ENCODE measurements at regions not wholly inside any gene's neighbourhood (a gene's known extent, or its start where the extent isn't known, plus 50 kb on each side); places are given as distances from the start of the nearest gene placed in this dataset.

DNA sequence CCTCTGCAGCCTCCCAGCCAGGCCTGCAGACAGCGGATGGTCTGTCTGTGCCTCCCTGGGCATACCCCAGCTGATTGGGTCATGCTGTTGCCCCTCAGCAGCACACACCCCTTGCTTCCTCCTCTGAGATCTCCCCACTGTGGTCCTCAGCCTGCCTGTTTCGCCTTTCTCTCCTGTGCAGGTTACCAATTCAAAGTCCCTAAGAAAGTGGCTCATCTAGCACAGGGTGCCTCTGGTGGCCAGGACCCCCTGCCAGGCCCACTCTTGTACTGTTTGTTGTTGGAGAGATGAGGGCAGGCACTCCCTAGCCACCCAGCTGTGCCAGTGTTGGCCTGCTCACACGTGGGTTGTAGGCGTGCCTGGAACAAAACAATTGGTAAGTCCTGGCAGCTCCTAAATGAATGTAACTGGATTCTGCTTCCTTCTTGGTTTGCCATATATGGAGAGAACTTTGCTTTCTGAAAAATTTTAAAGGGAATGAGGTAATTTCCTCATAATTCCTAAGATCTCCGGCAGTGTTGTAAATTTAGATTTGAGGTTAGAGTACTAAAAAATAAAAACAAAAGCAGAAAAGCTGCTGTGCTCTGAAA lies 213.2 kb upstream of the IL12A start:
- in situ Hi-C loops (cut with HindIII; ENCODE audit: low sequenced_read_pairs) = no loop called here

- in situ Hi-C loops (cut with HindIII; ENCODE audit: low sequenced_read_pairs) = no loop called here
Observed at GRCh38 chr3:159776779-159777178, 211.9 kb upstream of the IL12A start.

DNA sequence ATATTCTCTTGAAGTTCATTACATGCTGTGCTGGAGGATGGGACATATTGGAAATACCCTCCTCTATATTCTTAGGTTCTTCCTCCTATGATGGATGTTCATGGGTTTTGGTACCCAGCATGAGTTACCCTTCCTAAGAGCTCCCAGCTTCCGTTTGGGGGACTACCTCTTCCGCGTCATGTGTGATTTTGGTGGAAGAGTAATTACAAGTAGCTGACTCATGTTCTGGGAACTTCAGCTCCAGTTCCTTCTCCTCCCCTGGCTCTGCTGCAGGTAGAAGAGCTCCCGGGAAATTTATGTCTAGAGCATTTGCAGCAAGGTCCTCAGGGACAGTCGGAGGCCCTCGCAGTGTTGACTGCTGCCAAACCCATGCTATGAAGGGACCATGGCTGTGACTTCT lies 208.8 kb upstream of the IL12A start:
- in situ Hi-C loops (cut with HindIII; ENCODE audit: low sequenced_read_pairs) = no loop called here

- in situ Hi-C loops (cut with HindIII; ENCODE audit: low sequenced_read_pairs) = no loop called here
Observed at GRCh38 chr3:159781867-159782266, 206.8 kb upstream of the IL12A start.

DNA sequence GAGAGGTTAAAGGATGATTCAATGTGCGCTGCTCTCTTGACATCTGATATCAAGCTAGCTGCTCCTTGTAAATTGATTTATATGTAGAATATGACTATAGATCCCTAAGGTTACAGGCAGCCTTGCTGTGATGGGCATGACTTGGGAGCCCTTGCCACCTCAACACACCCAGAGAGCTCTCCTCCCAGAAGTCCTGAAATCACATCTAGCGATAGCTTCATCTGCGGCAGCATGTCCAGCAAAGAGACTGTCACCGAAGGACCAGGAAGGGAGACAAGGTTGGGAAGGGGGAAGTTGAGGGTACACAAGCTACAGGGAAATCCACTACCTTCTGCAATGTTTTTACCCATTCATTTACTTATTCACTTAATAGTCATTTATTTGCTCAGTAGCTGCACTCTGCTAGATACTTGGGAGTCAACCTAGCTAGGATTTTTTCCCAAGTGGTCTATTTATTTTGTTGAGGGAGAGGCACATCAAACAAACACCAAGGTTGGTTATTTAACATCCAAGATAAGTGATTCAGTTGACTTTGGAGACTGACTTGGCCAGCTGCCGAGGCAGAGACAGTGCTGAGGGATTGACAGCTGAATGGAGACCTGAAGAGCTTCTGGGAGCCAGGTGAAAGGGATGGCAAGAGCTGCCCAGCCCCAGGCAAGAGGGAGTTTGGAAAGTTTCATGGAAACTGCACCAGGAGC lies 205.8 kb upstream of the IL12A start:
- in situ Hi-C loops (cut with HindIII; ENCODE audit: low sequenced_read_pairs) = no loop called here

GRCh38 chr3:159783780-159784742 lies 204.6 kb upstream of the IL12A start:
- in situ Hi-C loops (cut with HindIII; ENCODE audit: low sequenced_read_pairs) = no loop called here

- in situ Hi-C loops (cut with HindIII; ENCODE audit: low sequenced_read_pairs) = no loop called here
Observed at GRCh38 chr3:159785273-159785708, 203.3 kb upstream of the IL12A start.

GRCh38 chr3:159786489-159787177 lies 202.0 kb upstream of the IL12A start:
- in situ Hi-C loops (cut with HindIII; ENCODE audit: low sequenced_read_pairs) = no loop called here

GRCh38 chr3:159787178-159787574 lies 201.5 kb upstream of the IL12A start:
- in situ Hi-C loops (cut with HindIII; ENCODE audit: low sequenced_read_pairs) = no loop called here

DNA sequence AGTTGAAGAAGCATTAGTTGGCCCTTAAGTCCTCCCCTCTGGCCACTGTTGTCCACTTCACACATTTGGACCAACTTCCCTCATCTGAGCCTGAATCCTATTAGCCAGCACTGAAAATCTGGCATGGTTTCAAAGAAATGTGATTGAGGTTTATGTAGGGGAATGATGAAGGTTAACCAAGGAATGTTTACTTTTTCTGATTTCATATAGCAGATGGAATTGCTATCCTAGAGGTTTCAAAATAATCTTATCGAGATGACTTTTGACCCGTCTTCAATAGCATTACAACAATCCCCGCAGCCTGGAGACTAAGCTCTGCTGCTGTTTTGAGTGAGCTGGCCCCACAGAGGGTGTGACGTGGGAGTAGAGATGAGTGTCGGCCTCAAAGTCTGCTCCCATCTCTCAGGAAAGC lies 200.8 kb upstream of the IL12A start:
- in situ Hi-C loops (cut with HindIII; ENCODE audit: low sequenced_read_pairs) = no loop called here

GRCh38 chr3:159788291-159788690 lies 200.3 kb upstream of the IL12A start:
- in situ Hi-C loops (cut with HindIII; ENCODE audit: low sequenced_read_pairs) = no loop called here

DNA sequence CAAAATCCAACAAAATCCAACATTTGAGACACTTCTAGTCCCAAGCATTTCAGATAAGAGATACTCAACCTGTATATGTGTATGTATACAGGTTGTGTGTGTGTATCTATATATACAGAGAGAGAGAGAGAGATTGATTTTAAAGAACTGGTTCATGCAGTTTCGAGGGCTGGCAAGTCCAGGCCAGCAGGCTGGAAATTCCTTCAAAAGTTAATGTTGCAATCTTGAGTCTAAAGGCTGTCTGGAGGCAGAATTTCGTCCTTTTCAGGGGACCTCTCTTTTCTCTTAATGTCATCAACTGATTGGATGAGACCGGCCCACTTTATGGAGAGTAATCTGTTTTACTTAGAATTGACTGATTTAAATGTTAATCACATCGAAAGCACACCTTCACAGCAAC lies 199.6 kb upstream of the IL12A start:
- in situ Hi-C loops (cut with HindIII; ENCODE audit: low sequenced_read_pairs) = no loop called here

GRCh38 chr3:159789742-159790635 lies 198.6 kb upstream of the IL12A start:
- in situ Hi-C loops (cut with HindIII; ENCODE audit: low sequenced_read_pairs) = no loop called here

DNA sequence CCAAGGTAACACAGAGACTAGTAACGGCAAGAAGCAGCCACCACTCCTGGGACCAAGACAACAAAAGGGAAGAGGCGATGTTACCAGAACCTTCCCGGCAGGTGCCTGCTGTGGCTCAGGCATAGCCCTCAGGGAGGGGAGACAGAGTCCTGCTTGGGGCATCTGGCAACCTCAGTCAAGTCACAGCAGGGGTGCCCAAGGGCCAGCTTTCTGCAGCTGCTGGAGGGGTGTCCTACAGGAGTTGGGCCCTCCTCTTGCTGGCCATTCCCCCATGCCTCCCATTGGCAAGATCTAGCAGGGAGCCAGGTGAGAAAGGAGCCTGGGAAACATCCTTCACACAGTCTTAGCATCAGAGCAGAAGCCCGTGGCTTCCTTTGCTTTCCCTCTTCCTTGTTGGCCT lies 197.3 kb upstream of the IL12A start:
- in situ Hi-C loops (cut with HindIII; ENCODE audit: low sequenced_read_pairs) = no loop called here

DNA sequence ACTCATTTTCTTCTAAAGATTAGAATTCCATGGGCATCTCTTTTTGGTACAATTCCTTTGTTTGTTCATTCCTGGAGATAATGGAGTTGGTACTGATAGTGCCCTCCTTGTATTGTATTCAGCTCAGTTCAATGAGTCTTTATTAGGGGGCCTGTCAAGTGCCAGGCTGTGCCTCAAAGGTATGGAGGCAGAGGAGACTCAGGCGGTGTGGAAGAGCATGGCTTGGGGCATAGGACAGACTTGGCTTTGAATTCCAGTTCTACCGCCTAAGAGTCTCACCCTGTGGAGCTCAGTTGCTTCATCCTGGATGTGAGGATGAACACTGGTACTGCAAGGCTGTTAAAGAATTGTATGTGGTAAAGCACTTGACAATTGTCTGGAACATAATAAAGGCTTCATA lies 196.6 kb upstream of the IL12A start:
- in situ Hi-C loops (cut with HindIII; ENCODE audit: low sequenced_read_pairs) = no loop called here

GRCh38 chr3:159795042-159795441 lies 193.6 kb upstream of the IL12A start:
- in situ Hi-C loops (cut with HindIII; ENCODE audit: low sequenced_read_pairs) = no loop called here

GRCh38 chr3:159795681-159796175 lies 192.9 kb upstream of the IL12A start:
- in situ Hi-C loops (cut with HindIII; ENCODE audit: low sequenced_read_pairs) = no loop called here

DNA sequence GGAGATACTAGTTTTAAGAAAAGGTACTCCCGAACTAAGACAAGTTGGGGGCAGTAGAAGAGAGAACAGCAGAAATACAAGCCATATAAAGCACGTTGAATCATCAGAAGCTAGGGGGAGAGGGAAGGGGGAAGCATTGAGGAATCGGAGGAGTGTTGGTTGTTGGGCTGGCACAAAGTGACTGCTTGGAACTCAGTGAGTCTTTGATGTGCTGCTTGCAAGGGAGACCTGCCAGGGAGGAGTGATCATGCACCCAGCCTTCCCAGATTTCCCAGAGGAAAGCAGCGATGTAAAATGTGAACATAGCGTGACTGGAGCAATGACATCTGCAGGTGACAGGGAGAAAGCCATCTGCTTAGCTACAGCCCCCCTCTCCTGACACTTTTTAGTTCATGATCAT lies 192.4 kb upstream of the IL12A start:
- in situ Hi-C loops (cut with HindIII; ENCODE audit: low sequenced_read_pairs) = no loop called here

GRCh38 chr3:159796744-159797143 lies 191.9 kb upstream of the IL12A start:
- in situ Hi-C loops (cut with HindIII; ENCODE audit: low sequenced_read_pairs) = no loop called here

- in situ Hi-C loops (cut with HindIII; ENCODE audit: low sequenced_read_pairs) = no loop called here
Observed at GRCh38 chr3:159797771-159798170, 190.9 kb upstream of the IL12A start.

All from DLD1 (cell line).